Left ventricle myocardium inferior (tissue), 1 donor: ENCODE measurements at regions not wholly inside any gene's neighbourhood (a gene's known extent, or its start where the extent isn't known, plus 50 kb on each side); places are given as distances from the start of the nearest gene placed in this dataset.

ENCODE experiments used
- DNase-seq: peaks from one replicate; pipeline ENCODE4 v3.0.0-alpha.2; 2020
- H3K27ac ChIP-seq: fragments of 200-600 bp; replicated peaks from 2 replicates; pipeline ENCODE4 v1.8.0; 2021
- H3K27me3 ChIP-seq: fragments of 200-600 bp; 2 replicates; pipeline ENCODE4 v1.8.0; 2021; ENCODE audit warnings: low read depth
- H3K36me3 ChIP-seq: fragments of 200-600 bp; 2 replicates; pipeline ENCODE4 v1.8.0; 2021
- H3K4me1 ChIP-seq: fragments of 200-600 bp; 2 replicates; pipeline ENCODE4 v1.8.0; 2021
- H3K4me3 ChIP-seq: fragments of 200-600 bp; 2 replicates; pipeline ENCODE4 v1.8.0; 2021; ENCODE audit warnings: mild to moderate bottlenecking, moderate library complexity
- H3K9me3 ChIP-seq: fragments of 200-600 bp; replicated peaks from 2 replicates; pipeline ENCODE4 v1.8.0; 2021
- CTCF ChIP-seq: fragments of 200-600 bp; IDR thresholded peaks from 2 replicates; pipeline ENCODE4 v1.8.0; 2021; ENCODE audit warnings: antibody characterized with exemption, mild to moderate bottlenecking, borderline replicate concordance
- intact Hi-C: fragments of 100-400 bp; cut with micrococcal nuclease; formaldehyde crosslinking; loops from one replicate; pipeline ENCODE4 v1.11.0; 2022
- donor health status: DM: no; HTN: yes; CAD: no; lungs with severe emphysema.

GRCh38 chr10:120995768-120996167 is 144.6 kb downstream of the WDR11 start:
- Histone ChIP-seq H3K4me1 (no peaks in the 10 kb centered on the region), H3K4me3 (no peak overlapping the region), H3K27me3 (peaks cover 43% of the 10 kb centered on the region), H3K36me3 (no peaks in the 10 kb centered on the region), H3K9me3 (peaks cover 35% of the 10 kb centered on the region), H3K27ac (no peak overlapping the region)
- no peak for TF ChIP-seq CTCF
- intact Hi-C loops: no loop called here
- no peak for DNase-seq

- H3K9me3 ChIP-seq: peaks cover 28% of the 10 kb centered on the region
- no peak overlapping the region for H3K4me3 ChIP-seq
- DNase-seq: no peak
- intact Hi-C loops: no loop called here
- H3K27me3 ChIP-seq: peaks cover 46% of the 10 kb centered on the region
- no peaks in the 10 kb centered on the region for H3K36me3 ChIP-seq
- H3K27ac ChIP-seq: no peak overlapping the region
- no peak for TF ChIP-seq CTCF
- no peaks in the 10 kb centered on the region for H3K4me1 ChIP-seq
These were observed 145.4 kb downstream of the WDR11 start for GRCh38 chr10:120996456-120997034.

- H3K27ac ChIP-seq: no peak overlapping the region
- H3K4me1 ChIP-seq: no peaks in the 10 kb centered on the region
- intact Hi-C loops: no loop called here
- no peak overlapping the region for H3K4me3 ChIP-seq
- peaks cover 51% of the 10 kb centered on the region for H3K27me3 ChIP-seq
- no peak for DNase-seq
- H3K36me3 ChIP-seq: no peaks in the 10 kb centered on the region
- no peak for TF ChIP-seq CTCF
- H3K9me3 ChIP-seq: peaks cover 27% of the 10 kb centered on the region
These were observed 146.2 kb downstream of the WDR11 start for GRCh38 chr10:120997313-120997712.

GRCh38 chr10:120997756-120998155 is 146.6 kb downstream of the WDR11 start:
- TF ChIP-seq CTCF: no peak
- Histone ChIP-seq H3K36me3 (no peaks in the 10 kb centered on the region), H3K9me3 (peaks cover 22% of the 10 kb centered on the region), H3K27me3 (peaks cover 51% of the 10 kb centered on the region), H3K4me3 (no peak overlapping the region), H3K4me1 (no peaks in the 10 kb centered on the region), H3K27ac (no peak overlapping the region)
- intact Hi-C loops: no loop called here
- no peak for DNase-seq

- no peaks in the 10 kb centered on the region for H3K4me1 ChIP-seq
- DNase-seq: no peak
- intact Hi-C loops: no loop called here
- peaks cover 19% of the 10 kb centered on the region for H3K9me3 ChIP-seq
- H3K27me3 ChIP-seq: peaks cover 51% of the 10 kb centered on the region
- H3K36me3 ChIP-seq: no peaks in the 10 kb centered on the region
- no peak for TF ChIP-seq CTCF
- H3K4me3 ChIP-seq: no peak overlapping the region
- no peak overlapping the region for H3K27ac ChIP-seq
These were observed 147.1 kb downstream of the WDR11 start for GRCh38 chr10:120998251-120998650.
